Cardiac muscle cell (in vitro differentiated cells and primary cell): ENCODE measurements at regions not wholly inside any gene's neighbourhood (a gene's known extent, or its start where the extent isn't known, plus 50 kb on each side); places are given as distances from the start of the nearest gene placed in this dataset.

Source experiments
- DNase-seq, 2 donors: peaks; one replicate each; pipeline versions ENCODE4 v3.0.0 to v3.0.0-alpha.2; 2010 to 2017; ENCODE audit warnings: low read depth in 1 of 2, low spot score in 1 of 2
- H3K27ac ChIP-seq: fragments of 200-600 bp; sonication (generic); 2 replicates; pipeline ENCODE4 v1.5.1; 2016
- H3K27me3 ChIP-seq: fragments of 200-600 bp; sonication (generic); 2 replicates; pipeline ENCODE4 v1.6.0; 2016; ENCODE audit warnings: control low read depth
- H3K36me3 ChIP-seq: fragments of 200-600 bp; sonication (generic); 2 replicates; pipeline ENCODE4 v1.5.1; 2016; ENCODE audit warnings: control low read depth
- H3K4me1 ChIP-seq: fragments of 200-600 bp; sonication (generic); 2 replicates; pipeline ENCODE4 v1.8.1; 2017; ENCODE audit warnings: low read depth, mild to moderate bottlenecking, mixed run types
- H3K4me3 ChIP-seq: fragments of 200-600 bp; sonication (generic); 2 replicates; pipeline ENCODE4 v1.5.1; 2016; ENCODE audit warnings: mild to moderate bottlenecking
- H3K9me3 ChIP-seq: fragments of 200-600 bp; sonication (generic); 2 replicates; pipeline ENCODE4 v1.5.1; 2017; ENCODE audit warnings: low read depth, mild to moderate bottlenecking, control low read depth
- TF ChIP-seq, protein P1 (sequence below): IDR thresholded peaks from 2 replicates; pipeline ENCODE4 v1.5.1; 2012; ENCODE audit warnings: low read depth, mild to moderate bottlenecking, low read length

DNA sequence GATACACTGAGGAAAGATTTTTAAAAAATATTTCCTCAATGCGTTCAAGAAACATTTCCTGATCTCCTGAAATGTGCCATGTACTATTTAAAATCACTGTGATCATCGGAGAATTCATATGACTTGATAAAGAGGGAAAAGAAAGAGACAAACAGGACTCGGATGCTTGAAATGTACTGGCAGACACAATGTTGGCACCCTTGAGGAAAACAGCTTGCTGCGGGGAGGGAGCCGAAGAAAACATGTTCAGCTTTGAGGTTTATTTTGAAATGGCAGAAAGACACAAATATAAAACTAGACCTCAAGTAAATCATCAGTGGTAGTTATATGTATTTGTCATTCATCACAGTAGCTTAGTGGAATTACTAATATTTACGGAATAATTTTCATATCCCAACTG lies 100.9 kb upstream of the BRINP3 start:
- H3K36me3 ChIP-seq = no peaks in the 10 kb centered on the region
- DNase-seq = no peak
- H3K4me1 ChIP-seq = no peaks in the 10 kb centered on the region
- no peaks in the 10 kb centered on the region for H3K27me3 ChIP-seq
- H3K9me3 ChIP-seq = no peaks in the 10 kb centered on the region
- no peak overlapping the region for H3K4me3 ChIP-seq
- TF ChIP-seq, protein P1, sequence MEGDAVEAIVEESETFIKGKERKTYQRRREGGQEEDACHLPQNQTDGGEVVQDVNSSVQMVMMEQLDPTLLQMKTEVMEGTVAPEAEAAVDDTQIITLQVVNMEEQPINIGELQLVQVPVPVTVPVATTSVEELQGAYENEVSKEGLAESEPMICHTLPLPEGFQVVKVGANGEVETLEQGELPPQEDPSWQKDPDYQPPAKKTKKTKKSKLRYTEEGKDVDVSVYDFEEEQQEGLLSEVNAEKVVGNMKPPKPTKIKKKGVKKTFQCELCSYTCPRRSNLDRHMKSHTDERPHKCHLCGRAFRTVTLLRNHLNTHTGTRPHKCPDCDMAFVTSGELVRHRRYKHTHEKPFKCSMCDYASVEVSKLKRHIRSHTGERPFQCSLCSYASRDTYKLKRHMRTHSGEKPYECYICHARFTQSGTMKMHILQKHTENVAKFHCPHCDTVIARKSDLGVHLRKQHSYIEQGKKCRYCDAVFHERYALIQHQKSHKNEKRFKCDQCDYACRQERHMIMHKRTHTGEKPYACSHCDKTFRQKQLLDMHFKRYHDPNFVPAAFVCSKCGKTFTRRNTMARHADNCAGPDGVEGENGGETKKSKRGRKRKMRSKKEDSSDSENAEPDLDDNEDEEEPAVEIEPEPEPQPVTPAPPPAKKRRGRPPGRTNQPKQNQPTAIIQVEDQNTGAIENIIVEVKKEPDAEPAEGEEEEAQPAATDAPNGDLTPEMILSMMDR = no peak
- no peak overlapping the region for H3K27ac ChIP-seq

DNA sequence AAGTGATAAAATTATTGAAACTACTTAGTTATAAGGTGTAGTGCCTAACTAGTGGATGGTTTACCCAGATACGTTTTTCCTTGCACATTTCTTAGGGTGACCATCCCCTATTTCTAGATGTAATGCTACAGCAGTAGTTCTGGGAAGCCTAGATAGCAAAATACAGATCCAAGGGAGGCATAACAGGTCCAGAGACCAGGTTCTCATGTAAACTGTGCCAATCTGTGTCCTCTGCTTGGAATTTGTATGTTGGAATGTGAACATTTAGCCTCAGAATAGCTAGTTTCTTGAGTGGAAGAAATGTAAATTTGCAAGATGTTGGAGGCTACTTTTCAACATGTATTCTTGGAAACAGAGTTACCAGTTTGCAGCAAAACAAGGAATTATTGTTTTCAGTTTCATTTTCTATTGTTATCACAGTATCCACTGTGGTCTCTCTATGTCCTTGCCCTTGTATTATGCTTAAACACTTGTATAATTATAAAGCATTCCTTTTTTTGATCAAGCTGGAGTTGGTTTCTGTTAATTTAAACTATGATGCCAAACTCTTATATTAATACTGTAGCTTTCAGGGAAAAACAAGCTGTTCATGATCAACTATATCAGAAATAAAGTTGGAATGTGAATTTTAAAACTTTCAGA lies 102.0 kb upstream of the BRINP3 start:
- no peak overlapping the region for H3K27ac ChIP-seq

DNA sequence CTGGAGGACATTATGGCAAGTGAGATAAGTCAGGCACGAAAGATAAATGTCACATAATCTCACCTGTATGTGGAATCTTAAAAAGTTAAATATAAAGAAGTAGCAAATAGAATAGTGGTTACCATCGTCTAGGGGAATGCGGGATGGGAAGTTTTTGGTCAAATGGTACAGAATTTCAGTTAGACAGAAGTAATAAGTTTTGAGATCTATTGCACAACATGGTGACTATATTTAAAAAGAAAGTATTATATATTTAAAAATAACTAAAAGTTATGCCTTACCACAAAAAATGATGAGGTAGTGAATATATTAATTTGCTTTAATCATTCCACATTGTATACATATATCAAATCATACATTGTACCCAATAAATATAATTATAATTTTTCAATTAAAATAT lies 106.2 kb upstream of the BRINP3 start:
- H3K36me3 ChIP-seq = no peaks in the 10 kb centered on the region
- TF ChIP-seq, protein P1 = no peak
- no peaks in the 10 kb centered on the region for H3K27me3 ChIP-seq
- no peaks in the 10 kb centered on the region for H3K9me3 ChIP-seq
- no peaks in the 10 kb centered on the region for H3K4me1 ChIP-seq
- no peak overlapping the region for H3K27ac ChIP-seq
- no peak overlapping the region for H3K4me3 ChIP-seq
- no peak for DNase-seq

More for the DNA sequence above, 102.0 kb upstream of the BRINP3 start:
- peak in 1 of 2 donors; percentile 1 for DNase-seq
- H3K4me3 ChIP-seq = no peak overlapping the region
- H3K36me3 ChIP-seq = no peaks in the 10 kb centered on the region
- H3K4me1 ChIP-seq = no peaks in the 10 kb centered on the region
- H3K27me3 ChIP-seq = no peaks in the 10 kb centered on the region
- TF ChIP-seq, protein P1 = no peak
- H3K9me3 ChIP-seq = no peaks in the 10 kb centered on the region

DNA sequence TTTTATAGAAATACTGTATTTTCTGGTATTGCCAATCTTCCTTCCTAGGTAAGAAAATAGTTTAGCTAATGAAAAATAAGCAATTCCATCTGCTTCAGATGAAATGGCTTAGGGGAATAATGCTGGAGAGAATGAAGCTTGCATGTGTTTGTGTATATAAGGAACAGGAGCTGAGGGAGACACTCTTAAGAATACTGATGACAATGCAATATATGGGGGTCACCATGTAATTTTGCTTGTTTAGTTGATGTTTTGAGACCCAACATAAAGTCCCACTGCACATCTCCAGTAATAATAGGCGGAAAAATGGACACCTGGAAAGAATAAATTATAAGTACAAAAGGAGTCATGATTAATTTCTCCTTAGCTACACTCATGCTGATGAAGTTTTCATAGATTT lies 110.8 kb upstream of the BRINP3 start:
- TF ChIP-seq, protein P1 = no peak

DNA sequence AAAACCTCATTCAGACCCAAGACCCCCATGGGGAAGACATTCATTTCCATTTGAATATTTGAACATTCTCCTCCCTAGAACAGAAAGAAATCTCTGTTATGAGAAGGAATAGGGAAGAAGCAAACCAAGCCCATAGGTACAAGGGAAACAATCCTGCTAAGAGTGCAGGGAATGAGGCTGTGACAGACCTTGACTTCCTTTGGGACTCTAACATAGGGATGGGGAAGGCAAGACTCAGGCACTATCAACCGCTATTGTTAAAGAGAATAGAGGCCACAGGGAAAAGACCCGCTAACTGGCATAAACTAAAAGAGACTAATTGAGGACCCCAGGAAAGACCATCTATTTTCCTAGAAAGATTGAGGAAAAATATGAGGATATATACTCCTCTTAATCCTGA lies 117.8 kb upstream of the BRINP3 start:
- no peak for DNase-seq
- Histone ChIP-seq H3K9me3 (no peaks in the 10 kb centered on the region), H3K27ac (no peak overlapping the region), H3K4me1 (peaks cover 15% of the 10 kb centered on the region), H3K27me3 (no peaks in the 10 kb centered on the region), H3K36me3 (no peaks in the 10 kb centered on the region), H3K4me3 (no peak overlapping the region)
- TF ChIP-seq, protein P1 = no peak

More for the DNA sequence above, 110.8 kb upstream of the BRINP3 start:
- Histone ChIP-seq H3K9me3 (no peaks in the 10 kb centered on the region), H3K4me3 (no peak overlapping the region), H3K27ac (no peak overlapping the region), H3K36me3 (no peaks in the 10 kb centered on the region), H3K27me3 (no peaks in the 10 kb centered on the region), H3K4me1 (no peaks in the 10 kb centered on the region)
- DNase-seq = no peak
